ENCODE measurements at regions not wholly inside any gene's neighbourhood (a gene's known extent, or its start where the extent isn't known, plus 50 kb on each side); places are given as distances from the start of the nearest gene placed in this dataset.

DNA sequence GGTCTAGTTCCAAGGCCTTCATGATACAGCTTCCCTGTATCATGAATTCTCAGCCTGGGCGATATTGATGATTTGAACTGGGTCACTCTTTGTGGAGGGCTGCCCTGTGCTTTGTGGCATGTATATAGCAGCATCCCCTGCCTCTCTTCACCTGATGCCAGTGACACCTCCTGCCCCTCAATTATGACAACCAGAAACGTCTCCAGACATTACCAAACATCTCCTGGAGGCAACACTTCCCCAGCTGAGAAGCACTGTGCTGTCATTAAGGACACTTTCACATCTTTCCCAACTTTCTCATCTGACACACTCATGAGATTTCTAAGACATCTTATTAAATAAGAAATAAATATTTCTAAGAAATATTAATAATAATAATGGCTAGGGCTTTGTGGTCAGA, 315.3 kb downstream of the BCL11B start:
- no peak for DNase-seq (ENCODE audit: low read depth)
- TF ChIP-seq, protein P1, sequence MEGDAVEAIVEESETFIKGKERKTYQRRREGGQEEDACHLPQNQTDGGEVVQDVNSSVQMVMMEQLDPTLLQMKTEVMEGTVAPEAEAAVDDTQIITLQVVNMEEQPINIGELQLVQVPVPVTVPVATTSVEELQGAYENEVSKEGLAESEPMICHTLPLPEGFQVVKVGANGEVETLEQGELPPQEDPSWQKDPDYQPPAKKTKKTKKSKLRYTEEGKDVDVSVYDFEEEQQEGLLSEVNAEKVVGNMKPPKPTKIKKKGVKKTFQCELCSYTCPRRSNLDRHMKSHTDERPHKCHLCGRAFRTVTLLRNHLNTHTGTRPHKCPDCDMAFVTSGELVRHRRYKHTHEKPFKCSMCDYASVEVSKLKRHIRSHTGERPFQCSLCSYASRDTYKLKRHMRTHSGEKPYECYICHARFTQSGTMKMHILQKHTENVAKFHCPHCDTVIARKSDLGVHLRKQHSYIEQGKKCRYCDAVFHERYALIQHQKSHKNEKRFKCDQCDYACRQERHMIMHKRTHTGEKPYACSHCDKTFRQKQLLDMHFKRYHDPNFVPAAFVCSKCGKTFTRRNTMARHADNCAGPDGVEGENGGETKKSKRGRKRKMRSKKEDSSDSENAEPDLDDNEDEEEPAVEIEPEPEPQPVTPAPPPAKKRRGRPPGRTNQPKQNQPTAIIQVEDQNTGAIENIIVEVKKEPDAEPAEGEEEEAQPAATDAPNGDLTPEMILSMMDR (conservative IDR thresholded peaks at IDR 0.05; ENCODE audit: low read depth, low read length), result no peak
- no peak overlapping the region for H3K4me3 ChIP-seq (ENCODE audit: low read depth, low read length)

DNA sequence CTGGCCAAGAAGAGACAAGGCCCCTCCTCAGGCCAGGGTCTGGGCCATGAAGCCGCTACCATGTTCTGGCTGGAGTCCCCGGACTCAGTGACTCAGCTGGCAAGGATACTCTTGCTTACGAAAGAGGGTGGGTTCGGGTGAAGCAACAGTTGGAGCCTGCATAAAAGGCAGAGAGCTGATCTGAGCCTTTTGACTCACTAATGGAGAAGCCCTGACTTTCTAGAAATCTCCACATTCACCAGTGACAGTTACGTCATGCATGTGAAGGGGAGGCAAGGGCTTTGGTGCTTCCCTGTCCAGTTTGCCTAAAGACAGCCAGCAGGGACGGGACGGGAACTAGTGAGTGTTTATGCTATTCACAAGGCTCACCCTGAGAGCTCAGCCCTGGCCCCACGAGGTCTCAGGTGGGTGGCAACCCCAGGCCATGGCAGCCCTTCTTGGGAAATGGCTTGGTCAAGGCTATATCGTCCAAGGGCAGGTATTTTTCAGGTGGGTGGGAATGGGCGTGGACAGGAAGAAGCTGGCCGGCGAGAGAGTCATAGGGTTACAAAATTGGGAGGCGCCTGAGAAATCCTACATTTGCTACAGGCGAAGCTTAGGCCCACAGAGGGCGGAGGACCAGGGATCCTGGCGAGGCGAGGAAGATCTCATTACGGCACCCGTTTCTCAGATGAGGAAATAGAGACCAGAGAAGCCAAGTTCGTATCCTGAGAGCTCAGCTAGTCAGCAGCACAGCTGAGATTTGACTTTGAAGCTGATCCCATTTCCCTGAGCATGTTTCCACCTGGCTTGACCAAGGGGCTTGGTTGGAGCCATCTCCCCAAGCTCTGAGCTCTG, 314.6 kb downstream of the BCL11B start:
- H3K4me3 ChIP-seq (ENCODE audit: low read depth, low read length), result no peak overlapping the region
- TF ChIP-seq, protein P1 (conservative IDR thresholded peaks at IDR 0.05; ENCODE audit: low read depth, low read length), result no peak
- DNase-seq (ENCODE audit: low read depth), result no peak

DNA sequence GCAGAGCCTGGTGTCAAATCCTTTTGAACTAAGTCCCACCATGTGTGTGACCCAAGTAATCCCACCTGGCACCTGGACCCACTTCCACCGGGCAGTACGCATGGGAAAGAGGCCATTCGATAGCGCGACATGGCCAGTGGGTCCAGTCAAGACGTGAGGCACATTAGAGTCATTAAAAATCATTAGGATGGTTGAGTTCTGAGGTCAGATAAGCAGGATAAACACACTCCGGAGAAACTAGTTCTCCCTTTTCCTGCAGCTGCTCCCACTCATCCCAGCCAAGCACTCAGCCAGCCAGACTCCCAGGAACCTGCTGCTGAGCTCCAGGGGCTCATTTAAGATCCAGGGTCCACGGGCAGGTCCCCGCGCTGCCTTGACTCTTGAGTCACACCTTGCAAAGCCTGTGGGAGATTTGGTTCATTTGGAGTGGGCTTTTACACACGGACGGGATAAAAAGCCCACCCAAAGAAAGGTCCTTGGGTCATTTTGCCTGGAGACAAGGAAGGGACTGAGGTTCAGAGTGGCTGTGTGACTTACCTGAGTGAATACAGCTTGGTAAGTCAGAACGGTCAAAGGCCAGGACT, 313.9 kb downstream of the BCL11B start:
- TF ChIP-seq, protein P1 (conservative IDR thresholded peaks at IDR 0.05; ENCODE audit: low read depth, low read length), result no peak
- DNase-seq (ENCODE audit: low read depth), result no peak
- no peak overlapping the region for H3K4me3 ChIP-seq (ENCODE audit: low read depth, low read length)

DNA sequence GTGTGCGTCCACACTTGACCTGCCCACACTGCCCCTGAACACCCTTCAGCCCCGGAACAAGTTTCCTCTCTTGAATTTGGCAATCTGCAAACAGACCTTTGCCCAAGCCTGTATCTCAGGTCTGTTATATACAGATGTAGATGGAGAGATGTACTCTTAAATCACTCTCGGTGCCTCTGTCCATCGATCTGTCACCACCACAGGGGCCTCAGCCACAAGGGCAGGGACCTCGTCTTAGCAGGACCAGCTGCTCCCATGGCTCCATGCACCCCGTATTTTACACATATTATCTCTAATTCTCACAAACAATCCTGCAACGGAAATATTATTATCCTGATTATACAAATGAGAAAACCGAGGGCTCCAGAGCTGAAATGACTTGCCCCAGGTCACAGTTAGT, 313.4 kb downstream of the BCL11B start:
- H3K4me3 ChIP-seq (ENCODE audit: low read depth, low read length), result no peak overlapping the region
- TF ChIP-seq, protein P1 (conservative IDR thresholded peaks at IDR 0.05; ENCODE audit: low read depth, low read length), result no peak
- no peak for DNase-seq (ENCODE audit: low read depth)

DNA sequence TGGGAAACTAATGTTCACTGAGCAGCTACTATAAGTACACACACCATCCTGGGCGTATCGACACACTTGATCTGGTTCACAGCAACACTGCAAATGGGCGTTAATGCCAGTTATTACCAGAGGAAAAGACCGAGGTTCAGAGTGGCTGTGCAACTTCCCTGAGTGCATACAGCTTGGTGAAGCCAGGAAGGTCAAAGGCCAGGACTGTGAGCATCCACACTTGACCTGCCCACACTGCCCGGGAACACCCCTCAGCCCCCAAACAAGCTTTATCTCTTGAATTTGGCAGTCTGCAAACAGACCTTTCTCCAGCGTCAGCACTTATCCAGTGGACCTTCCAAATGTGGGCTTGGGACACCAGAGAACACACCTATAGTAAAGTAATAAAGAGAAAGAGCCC, 312.6 kb downstream of the BCL11B start:
- H3K4me3 ChIP-seq (ENCODE audit: low read depth, low read length), result no peak overlapping the region
- TF ChIP-seq, protein P1 (conservative IDR thresholded peaks at IDR 0.05; ENCODE audit: low read depth, low read length), result no peak
- DNase-seq (ENCODE audit: low read depth), result no peak

DNA sequence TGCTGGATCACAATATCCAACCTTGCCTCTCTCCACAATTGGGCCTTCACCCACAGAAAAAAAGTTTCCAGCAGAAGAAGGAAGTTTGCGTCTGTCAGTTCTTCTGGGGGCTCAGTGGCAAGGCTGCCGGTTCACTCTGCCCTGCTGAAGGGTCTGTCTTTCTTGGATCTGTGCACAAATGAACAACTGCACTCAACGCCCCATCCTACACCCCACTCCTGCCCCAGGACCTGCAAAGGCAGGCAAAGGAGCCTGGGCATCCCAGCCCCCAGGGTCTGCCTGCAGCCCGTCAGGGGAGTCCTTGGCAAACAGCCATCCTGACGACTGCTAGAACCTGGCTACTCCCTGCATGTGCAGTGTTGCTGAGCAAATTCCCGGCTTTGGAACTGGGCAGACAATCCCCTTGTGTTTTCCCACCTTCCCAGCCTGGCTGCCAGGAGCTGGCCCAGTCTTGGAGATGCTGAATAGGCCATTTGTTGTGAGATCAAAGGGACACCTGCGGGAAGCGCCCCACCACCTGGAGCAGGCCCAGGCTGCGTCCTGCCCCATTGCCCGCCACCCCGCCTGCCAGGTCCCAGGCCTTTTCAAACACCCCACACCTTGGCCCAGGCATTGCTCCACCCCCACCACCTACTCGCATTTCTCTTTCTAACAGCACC, 311.9 kb downstream of the BCL11B start:
- H3K4me3 ChIP-seq (ENCODE audit: low read depth, low read length), result no peak overlapping the region
- no peak for DNase-seq (ENCODE audit: low read depth)
- TF ChIP-seq, protein P1 (conservative IDR thresholded peaks at IDR 0.05; ENCODE audit: low read depth, low read length), result no peak

All from epithelial cell of proximal tubule (primary cell).